Astrocyte of the hippocampus (primary cell): ENCODE measurements at regions not wholly inside any gene's neighbourhood (a gene's known extent, or its start where the extent isn't known, plus 50 kb on each side); places are given as distances from the start of the nearest gene placed in this dataset.
"Not testable (repeated sequence)": the region's sequence is repeated elsewhere in the genome, so short reads cannot be mapped to it uniquely, and the experiment has no call there.

Experiments used
- DNase-seq: peaks from one replicate; pipeline ENCODE4 v3.0.0; 2011; ENCODE audit warnings: low read depth, low spot score

DNA sequence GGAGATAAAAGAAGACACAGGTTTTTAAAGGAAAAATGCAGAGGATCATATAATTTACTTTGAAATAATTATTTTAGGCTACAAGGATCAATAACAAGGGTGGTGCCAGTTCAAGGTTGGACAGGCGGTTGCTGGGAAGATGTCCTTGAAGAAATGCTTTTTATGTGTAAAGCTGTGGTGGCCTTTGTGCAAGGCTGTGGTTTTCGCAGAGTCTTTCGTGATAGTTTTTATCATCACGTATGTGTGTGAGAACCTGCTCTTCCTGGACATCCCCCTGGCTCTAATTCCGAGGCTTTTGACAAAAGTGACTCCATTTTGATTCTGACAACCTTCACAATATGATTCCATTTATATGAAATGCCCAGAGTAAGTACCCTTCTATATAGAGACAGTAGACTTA, 85.8 kb upstream of the COG2 start:
- DNase-seq = no peak

DNA sequence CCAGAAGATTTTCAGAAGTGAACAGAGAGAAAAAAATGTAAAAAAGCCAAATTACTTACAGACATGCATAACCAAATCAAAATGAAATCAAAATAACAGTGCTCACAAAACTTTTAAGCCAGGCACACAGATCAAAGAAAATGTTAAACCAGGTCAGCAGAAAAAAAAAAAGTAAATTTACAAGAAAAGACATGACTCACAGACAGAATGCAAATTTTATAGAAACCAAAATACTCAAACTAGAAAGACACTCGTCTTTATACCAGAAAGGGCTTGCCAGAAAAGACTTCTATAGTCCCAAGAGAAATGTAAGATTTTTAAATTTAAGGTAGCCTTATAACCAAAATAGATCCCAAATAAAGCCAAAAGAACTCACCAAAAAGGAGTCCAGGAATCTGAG, 86.5 kb upstream of the COG2 start:
- DNase-seq = no peak

DNA sequence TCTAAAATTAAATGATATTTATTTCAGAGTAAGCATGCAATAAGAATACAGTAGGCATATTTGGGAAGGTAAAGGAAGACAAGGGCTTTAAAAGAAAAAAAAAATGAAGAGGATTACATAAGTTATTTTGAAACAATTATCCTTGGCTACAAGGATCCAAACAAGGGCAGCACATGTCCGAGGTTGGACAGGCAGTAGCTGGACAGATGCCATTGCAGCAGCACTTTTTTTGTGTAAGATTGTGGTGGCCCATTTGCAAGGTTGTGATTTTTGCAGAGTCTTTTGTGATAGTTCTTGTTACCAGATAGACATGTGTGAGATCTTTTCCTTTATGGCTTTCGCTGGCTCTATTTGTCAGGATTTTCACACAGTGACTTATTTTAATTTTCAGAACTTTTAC, 89.4 kb upstream of the COG2 start:
- DNase-seq = no peak

DNA sequence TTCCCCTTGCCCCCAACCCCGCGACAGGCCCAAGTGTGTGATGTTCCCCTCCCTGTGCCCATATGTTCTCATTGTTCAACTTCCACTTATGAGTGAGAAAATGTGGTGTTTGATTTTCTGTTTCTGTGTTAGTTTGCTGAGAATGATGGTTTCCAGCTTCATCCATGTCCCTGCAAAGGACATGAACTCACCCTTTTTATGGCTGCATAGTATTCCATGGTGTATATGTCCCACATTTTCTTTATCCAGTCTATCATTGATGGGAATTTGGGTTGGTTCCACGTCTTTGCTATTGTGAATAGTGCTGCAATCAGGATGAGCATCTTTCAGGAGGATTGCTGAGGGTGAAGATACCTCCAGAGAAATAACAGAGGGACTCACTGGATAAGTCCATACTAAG, 91.3 kb upstream of the COG2 start:
- DNase-seq = not testable (repeated sequence)

DNA sequence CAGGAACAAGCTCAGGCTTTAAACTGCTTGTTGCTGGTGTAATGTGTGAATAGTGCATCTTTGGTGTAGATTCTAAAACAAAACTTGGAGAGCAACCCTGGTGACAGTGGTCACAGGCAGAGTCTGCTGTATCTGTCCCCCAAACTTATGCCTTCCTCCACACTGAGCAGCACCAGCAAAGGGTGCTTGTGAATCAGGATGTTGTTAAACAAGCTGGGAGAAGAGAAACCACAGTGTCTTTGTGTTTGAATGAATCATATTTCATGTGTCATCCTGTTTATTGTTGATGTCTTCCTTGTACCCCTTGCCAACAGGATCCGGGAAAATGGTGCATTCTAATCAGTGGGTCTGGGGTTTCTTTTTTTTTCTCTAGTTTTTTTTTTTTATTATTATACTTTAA, 91.9 kb upstream of the COG2 start:
- peak; percentile 15 for DNase-seq

DNA sequence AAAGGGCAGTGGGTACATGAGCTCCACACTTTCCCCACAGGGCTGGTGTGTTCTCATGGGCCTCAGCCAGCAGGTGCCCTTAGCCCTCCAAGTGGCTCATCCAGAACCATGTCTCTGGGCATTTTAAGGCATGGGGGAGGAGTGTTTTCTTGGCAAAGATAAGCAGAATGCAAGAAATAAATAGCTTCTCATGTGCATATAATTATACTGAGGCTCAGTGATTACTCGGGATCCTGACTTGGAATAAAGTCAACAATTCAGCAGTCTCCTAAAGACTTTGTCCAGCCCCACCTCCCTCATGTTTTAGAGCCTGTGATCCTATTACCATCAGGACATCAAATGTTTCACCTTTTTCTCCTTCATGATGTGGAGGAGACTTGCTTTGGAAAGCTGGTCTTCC, 92.7 kb upstream of the COG2 start:
- DNase-seq = no peak

DNA sequence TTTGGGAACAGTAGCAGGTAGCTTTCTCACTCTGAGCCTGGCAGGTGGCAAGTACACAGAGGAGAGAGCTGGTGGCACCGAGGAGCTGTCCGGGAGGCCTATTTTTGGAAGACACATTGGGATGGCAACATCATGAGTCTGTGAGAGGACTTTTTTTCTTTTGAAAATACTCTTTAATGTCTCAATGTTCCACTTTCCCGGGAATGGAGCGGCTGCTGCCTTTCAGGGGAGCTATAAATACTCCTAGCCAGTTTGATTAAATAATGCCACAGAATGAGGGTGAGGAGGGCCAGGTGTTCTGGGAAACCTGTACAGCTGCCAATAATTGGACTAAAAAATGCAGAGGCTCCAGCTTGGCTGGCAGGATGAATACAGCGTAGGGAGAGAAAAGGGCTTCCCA, 93.3 kb upstream of the COG2 start:
- DNase-seq = no peak

DNA sequence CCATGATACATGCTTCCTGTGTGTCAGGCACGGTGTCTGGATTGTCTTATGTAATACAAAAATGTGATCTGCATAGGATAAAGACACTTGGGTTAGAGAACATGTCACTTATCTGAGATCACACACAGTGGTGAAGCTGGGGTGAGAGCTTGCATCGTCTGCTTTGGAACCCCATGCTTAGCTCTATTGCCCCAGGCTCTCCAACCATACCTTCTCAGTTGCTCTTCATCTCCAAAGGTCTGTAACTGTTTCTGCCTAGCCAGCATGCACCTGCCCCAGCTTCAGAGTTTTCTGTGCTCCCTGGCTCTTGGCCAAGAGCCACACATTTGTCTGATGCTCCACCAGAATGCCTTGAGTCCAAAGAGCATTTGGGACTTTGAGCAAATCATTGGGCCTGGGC, 93.9 kb upstream of the COG2 start:
- no peak for DNase-seq

DNA sequence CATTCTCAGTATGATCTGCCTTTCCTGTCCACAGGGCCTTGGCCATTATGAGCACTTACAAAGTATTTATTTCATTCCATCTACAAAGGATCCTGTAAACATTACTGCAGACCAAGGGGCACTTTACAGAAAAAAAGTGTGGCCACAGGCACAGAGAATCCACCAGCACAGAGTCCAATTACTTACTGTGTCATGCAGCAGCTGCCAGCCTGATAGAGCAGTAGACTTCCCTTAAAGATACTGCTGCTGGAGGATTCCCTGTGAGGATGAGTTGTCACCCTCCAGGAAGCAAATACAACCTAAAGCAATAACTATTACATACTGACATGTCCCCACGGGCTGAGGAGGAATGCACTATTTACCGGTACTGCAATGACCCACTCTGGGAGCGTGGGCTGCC, 97.1 kb upstream of the COG2 start:
- no peak for DNase-seq

DNA sequence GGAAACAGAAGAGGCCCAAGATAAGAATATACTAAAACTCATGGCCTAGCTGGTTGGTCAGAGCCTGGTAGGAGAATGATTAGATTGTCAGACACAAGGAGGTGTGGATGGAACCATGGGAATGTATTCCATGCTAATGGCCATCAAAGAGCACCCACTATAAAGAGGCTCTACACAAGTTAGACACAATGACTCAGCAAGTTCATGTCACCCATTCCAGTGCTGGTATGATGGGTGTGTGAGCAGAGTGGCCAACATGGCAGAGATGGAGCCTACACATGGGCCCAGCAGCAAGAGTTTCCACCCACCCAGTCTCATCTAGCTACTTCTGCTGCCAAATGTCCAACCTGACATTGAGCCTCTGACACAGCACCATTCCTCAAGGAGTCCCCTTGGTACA, 97.5 kb upstream of the COG2 start:
- DNase-seq = no peak

DNA sequence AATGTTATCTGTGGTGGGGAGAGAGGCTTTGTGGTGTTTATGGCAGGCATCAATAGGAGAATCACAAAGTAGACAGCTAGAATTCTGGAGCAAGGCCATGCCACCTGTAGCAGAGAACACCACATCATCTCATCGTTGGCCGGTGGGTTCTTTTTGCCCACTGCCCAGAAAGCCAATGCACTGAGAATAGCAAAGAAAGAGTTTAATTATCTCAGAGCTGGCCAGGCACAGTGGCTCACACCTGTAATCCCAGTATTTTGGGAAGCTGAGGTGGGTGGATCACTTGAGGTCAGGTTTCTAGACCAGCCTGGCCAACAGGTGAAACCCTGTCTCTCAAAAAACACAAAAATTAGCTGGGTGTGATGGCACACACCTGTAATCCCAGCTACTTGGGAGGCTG, 99.2 kb upstream of the COG2 start:
- no peak for DNase-seq

DNA sequence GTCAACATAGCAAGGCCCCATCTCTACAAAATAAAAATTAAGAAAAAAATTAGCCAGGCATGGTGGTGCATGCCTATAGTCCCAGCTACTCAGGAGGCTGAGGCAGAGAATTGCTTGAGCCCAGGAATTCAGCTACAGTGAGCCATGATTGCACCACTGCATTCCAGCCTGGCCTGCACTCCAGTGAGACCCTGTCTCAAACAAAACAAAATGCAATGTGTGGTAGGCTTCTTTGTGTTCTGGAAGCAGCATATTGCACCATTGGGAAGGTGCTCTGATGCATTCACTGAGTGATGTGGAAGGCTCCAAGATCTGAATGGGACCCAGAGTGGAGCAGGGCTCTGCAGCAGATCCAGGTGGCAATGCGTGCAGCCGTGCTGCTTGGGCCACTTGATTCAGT, 99.6 kb upstream of the COG2 start:
- no peak for DNase-seq

DNA sequence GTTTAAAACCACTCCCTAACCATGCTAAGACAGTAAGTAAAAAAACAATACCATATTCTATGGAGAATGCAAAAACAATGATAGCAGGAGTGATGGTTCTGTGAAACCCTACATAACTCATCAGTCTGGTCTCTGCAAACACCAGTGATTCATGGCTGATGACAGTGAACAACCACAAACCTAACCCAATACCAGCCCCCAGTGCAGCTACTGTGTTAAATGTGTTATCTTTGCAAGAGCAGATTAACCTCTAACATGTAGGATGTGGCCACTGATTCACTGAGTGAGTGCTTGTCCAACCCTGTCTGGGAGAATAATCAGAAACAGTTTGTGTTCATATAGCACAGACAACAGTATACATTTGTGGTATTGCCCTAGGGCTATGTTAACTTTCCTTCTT, 100.2 kb upstream of the COG2 start:
- peak; percentile 20 for DNase-seq

DNA sequence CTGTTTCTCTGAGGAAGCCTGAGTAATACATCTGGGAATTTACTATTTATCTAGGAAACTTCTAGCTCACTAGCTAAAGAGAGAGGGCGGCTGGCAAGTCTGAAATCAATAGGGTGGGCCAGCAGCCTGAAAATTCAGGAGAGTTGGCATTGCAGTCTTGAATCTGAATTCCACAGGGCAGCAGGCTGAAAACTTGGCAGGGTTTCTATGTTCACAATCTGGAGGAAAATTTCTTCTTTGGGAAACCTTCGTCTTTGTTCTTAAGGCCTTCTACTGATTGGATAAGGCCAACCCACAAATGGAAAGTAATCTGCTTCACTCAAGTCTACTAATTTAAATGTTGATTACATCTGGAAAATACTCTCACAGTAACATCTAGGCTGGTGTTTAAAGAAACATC, 101.0 kb upstream of the COG2 start:
- DNase-seq = peak; percentile 49

DNA sequence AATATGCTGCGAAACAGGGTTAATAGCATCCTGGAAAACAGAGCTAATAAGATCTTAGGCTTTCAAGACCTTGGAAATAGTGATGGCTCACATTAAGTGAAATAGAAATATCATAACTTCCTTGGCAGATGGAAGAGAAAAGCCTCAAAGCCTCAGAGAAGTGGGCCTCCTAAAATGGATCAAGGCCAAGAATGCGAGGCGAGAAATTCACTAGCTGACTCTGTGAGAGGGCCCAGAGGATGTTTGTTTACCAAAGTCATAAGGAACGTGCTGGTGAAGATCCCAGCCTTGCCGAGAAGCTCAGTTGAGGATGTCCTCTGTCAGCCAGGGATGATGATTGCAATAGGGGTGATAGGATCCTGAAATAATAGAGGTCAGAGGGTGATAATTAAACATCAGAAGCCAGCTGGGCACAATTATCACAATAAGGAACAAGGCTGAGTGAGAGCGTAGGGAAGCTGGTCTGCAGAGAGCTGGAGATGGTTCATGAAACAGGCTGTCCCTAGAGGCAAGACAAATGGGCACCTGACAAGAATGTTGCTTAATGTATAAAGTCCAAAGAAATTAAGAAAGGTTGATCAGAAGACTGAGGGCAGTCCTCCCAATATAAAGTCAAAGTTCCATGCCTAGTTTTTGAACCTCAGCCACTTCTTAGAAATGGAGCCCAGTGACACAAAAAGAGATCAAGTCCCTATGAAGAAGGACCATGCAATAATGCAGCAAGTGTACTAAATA, 101.7 kb upstream of the COG2 start:
- DNase-seq = no peak

DNA sequence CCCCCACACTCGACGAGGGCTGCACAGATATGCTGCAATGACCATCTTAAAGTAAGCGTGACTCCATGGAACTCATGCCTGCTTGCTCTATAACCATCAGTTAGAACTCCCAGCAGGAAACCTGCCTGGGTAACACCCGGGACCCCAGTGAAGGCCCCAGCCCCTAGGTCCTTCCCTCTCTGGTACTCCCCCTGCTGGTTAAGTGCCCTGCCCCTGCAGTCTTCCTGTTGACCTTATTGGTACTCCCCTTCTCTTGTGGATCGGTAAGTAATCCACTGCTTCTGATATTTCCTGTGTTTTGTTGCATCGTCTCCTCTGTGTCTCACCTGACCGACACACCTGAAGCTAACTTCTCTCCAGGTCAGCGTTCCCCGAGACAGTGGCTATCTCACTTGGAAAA, 104.8 kb upstream of the COG2 start:
- no peak for DNase-seq

DNA sequence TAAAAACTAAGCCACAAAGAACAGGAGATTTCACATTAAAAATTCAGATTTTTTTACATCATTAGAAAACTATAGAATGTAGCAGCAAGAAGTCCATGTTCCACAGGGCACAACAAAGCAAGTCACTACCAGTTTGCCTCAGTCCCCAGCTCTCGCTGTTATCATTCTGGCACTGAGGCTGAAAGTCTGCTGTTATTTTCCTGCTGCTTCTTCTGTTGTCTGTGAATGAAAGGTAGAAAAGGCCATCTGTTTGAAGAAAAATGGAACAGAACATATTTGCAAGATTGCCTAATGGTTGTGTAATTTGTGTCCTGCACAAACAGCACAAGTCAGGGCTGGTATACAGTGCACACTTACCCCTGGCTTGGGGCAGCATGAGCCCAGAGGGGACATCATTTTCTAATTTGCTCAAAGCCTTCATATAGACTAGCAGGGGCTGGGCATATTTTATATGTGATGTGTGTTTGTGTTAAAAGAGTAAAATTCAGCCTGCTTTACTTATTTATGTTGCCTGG, 105.6 kb upstream of the COG2 start:
- DNase-seq = no peak

DNA sequence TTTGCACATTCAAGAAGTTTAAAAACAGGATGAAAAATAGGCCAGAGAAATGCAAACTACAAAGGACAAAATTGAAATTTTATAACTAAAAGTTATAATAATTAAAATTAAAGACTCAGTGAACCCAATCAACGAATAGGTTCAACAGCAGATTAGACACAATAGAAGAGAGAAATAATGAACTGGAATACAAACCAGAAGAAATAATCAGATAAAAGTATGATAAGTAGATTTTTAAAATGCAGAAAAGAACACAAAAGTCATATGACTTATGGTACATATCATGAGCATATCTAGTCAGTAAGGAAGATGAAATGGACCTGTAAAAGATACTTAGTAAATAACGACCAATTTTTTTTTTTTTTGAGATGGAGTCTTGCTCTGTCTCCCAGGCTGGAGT, 108.1 kb upstream of the COG2 start:
- no peak for DNase-seq

DNA sequence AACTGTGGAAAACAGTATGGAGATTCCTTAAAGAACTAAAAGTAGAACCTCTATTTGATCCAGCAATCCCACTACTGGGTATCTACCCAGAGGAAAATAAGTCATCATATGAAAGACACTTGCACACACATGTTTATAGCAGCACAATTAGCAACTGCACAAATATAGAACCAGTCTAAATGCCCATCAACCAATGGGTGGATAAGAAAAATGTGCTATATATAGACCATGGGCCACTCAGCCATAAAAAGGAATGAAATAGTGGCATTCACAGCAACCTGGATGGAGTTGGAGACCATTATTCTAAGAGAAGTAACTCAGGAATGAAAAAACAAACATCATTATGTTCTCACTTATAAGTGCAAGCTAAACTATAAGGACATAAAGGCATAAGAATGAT, 105.0 kb upstream of the PGBD5 start:
- no peak for DNase-seq

DNA sequence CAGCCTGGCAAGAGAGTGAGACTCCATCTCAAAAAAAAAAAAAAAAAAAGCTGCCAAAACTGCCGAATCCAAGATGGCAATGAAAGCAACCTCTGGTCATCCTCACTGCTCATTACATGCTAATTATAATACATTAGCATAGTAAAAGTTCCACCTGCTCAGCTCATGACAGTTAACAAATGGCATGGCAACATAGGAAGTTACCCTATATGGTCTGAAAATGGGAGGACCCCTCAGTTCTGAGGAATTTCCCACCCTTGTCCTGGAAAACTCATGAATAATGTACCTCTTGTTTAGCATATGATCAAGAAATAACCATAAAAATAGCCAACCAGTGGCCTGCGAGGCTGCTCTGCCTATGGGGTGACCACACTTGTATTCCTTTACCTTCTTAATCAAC, 93.1 kb upstream of the PGBD5 start:
- no peak for DNase-seq

DNA sequence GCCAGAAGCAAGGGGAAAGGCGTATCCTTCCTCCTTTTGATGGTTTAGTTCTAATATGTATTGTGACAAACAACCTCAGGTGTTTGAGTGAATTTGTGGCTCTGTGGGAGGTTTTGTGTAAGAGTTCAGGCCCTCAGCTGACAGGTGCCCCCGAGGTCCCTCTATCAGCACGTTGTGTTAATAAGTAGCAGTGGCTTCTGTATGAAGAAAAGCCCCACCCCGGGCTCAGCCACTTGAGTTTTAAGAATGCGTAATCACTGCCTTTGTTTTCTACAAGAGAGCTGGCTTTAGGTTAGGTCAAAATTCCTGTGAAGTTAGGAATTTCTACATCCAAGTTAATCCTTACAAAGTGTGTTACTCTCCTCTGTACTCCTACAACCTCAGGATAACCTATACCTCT, 92.4 kb upstream of the PGBD5 start:
- no peak for DNase-seq

DNA sequence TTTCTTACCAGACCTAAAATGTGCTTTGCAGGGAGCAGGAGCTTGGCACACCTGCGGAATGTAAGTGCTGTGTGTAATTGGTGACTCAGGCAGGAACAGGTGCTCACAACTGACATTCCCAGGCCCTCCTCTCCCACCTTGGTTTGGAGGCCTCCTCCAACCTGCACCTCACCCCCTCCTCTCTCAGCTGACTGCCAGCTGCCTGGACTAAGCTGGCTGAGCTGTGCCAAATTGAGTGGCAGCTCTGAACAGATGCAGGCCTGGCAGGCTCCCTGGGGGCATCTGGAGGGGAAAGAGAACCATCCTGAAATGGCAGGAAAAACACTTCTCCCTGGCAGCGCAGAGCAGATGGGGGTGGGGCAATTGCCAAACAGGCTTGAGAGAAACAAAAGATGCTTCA, 91.7 kb upstream of the PGBD5 start:
- DNase-seq = no peak

DNA sequence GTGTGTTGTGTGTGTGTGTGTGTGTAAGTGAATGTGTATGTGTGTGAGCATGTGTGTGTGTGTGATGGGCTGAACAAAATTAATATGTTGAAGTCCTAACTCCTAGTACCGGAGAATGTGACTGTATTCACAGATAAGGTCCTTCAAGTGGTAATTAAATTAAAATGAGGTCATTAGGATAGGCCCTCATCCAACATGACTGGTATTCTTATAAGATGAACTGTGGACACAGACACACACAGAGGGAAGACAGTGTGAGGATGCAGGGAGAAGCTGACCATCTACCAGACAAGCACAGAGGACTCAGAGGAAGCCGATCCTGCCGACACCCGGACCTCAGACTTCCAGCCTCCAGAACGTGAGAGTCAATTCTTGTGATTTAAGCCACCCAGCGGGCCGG, 91.2 kb upstream of the PGBD5 start:
- DNase-seq = no peak

DNA sequence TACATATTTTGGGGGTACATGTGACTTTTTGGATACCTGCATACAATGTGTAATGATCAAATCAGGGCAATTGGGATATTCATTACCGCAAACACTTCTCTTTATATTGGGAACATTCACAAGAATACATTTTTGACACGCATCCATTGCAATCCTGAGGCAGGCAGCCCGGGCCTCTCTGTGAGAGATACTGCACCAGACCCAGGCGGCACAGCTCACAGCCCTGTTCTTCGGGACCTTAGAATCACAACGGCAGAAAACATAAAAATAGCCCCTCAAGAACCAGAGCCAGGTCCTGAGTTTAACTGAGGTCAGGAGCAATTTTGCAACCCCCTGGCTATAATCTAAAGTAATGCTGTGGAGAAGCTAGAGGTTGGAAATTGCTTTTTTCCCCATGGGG, 90.8 kb upstream of the PGBD5 start:
- DNase-seq = no peak
